GM13977 (cell line): ENCODE measurements at regions not wholly inside any gene's neighbourhood (a gene's known extent, or its start where the extent isn't known, plus 50 kb on each side); places are given as distances from the start of the nearest gene placed in this dataset.

Source experiments
- DNase-seq: peaks from one replicate; pipeline ENCODE4 v3.0.0; 2012; ENCODE audit warnings: low spot score
- in situ Hi-C: fragments of 300-500 bp; cut with MboI; formaldehyde crosslinking; loops from one replicate; pipeline ENCODE4 v1.12.0; 2022; ENCODE audit warnings: low sequenced_read_pairs, low pct_unique_long_range_greater_than_20kb, mixed read lengths, inconsistent platforms; ENCODE audit not compliant: unreplicated experiment
- TF ChIP-seq, protein P1 (sequence below): IDR thresholded peaks from 2 replicates; pipeline ENCODE4 v1.5.1; 2012; ENCODE audit warnings: mild to moderate bottlenecking, control low read depth; ENCODE audit not compliant: insufficient read depth; ENCODE audit errors: extremely low read depth, missing control alignments

DNA sequence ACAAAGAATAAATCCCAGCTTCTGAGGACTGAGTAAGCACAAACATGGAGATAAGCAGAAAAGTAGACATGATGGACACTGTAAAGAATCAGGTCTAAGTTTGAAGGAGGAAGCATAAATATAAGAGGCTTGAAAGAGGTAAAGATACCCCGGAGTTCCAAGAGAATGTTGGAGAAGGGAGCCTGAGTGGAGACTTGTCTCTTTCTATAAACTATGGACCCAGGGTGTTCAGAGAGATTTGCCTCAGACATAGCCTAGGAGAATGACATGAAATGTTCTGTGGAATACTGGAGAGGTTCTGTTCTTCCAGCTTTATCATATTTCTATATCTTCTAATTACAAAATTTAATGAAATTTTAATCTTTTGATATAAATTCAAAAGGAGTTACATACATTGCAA lies 554.3 kb upstream of the B3GALT2 start:
- TF ChIP-seq, protein P1, sequence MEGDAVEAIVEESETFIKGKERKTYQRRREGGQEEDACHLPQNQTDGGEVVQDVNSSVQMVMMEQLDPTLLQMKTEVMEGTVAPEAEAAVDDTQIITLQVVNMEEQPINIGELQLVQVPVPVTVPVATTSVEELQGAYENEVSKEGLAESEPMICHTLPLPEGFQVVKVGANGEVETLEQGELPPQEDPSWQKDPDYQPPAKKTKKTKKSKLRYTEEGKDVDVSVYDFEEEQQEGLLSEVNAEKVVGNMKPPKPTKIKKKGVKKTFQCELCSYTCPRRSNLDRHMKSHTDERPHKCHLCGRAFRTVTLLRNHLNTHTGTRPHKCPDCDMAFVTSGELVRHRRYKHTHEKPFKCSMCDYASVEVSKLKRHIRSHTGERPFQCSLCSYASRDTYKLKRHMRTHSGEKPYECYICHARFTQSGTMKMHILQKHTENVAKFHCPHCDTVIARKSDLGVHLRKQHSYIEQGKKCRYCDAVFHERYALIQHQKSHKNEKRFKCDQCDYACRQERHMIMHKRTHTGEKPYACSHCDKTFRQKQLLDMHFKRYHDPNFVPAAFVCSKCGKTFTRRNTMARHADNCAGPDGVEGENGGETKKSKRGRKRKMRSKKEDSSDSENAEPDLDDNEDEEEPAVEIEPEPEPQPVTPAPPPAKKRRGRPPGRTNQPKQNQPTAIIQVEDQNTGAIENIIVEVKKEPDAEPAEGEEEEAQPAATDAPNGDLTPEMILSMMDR: no peak
- in situ Hi-C loops: no loop called here
- DNase-seq: no peak

DNA sequence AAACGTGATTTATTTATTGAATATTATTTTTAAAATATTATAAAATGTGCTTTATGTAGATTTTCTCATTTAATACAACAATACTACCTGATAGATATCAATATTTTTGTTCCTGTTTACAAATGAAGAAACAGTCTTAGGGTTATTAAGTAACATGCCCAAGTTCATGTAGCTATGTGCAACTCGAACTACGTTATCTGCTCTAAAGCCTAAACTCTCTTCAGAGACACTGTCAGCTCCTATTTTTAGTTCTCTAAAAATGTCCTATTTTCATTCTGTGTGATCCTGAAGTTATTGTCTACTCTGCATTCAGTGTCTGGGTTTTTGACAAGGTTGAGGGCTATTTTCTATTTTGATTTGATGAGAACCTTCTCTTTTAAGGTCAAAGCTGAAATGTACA lies 550.1 kb upstream of the B3GALT2 start:
- no peak for DNase-seq
- in situ Hi-C loops: no loop called here
- TF ChIP-seq, protein P1: no peak

DNA sequence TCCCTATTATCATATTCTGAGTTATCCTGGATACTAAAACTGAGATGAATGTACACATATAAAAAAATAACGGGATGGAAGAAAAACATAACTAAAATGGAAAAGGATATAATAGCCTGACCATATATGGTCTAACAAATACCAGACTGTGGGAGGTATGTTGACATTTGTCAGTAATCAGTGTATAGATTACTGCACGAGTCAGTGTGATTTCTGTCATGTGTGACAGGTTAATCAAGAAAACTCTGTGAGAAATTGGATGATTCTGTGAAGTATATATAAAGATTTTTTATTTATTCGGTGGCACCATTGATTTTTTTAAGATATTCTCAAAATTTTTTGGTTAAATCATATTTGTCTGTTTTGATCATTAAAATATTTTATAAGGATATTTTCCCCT lies 547.3 kb upstream of the B3GALT2 start:
- no peak for DNase-seq
- TF ChIP-seq, protein P1: no peak
- in situ Hi-C loops: no loop called here

DNA sequence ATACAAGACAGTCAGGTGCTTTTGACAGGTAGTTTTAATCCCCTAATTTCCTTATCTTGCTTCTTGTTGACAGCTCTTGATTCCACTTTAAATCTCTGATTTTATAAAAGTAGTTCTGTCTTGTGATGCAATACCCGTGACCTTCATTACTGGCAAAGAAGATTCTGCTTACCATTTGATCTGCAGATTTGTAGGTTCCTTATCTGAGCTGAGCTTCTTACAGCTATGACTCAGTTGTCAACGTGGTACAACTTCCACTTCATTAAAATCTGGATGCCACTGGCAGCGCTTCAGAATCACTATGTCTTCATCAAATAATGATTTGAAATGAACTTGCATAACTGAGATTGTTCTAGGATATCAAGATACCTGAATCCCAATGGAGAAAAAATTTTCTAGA lies 543.6 kb upstream of the B3GALT2 start:
- TF ChIP-seq, protein P1: no peak
- in situ Hi-C loops: no loop called here
- DNase-seq: no peak

DNA sequence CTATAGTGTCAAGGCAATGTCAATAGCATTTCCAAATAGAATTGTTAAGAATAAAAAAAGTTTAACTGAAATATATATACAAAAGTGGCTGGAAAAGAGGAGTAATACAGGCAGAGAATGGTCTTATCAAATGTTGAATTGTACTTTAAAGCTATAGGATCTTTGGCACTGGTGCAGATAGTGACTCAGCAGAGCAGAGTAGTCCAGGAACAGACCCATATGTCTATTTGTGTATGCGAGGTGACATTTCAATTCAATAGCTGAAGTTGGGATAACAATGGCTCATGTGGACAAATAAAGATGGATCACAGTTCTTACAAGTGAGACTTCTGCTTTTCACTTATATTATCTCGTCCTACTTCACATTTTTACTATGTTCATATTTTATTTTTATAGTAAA lies 543.0 kb upstream of the B3GALT2 start:
- TF ChIP-seq, protein P1: no peak
- in situ Hi-C loops: no loop called here
- no peak for DNase-seq

DNA sequence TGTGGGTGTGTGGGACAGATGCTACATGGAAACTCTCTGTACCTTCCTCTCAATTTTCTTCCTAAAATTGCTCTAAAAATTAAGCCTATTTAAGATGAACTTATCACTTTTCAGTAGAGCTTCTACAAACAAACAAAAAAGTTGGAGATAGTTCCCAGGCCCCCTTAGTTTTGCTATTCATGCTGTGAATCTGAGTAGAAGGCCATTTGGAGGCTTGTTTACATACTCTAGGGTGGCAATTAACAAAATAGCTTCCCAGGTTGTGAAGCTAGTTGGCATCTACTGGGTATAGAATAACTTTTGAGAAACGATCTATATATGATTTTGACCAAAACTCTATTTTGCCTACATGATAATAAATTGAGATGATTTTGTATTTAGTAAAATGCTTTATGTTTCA lies 541.4 kb upstream of the B3GALT2 start:
- in situ Hi-C loops: no loop called here
- TF ChIP-seq, protein P1: no peak
- no peak for DNase-seq

DNA sequence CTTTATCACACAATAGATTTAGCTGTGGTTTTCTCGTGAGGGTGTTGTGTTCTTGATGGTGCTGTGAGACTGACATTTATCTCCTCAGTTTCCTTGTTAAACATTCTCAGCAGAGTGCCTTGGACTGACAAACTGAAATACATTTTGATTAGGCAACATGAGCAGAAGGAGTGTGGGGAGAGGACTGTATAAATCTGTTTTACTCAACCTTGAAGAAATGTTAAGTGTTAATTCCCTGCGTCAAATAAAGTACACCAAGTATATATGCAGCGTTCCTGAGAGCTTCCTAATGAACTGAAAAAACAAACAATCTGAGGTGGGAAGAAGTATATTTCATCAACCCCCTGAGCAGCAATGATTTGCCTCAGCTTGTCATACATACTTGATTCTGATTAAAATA lies 540.3 kb upstream of the B3GALT2 start:
- in situ Hi-C loops: no loop called here
- TF ChIP-seq, protein P1: no peak
- DNase-seq: no peak
